ENCODE measurements at regions not wholly inside any gene's neighbourhood (a gene's known extent, or its start where the extent isn't known, plus 50 kb on each side); places are given as distances from the start of the nearest gene placed in this dataset.

- no peak for DNase-seq
Observed at GRCh38 chr1:9179463-9180110, 50.7 kb upstream of the GPR157 start.

- no peak for DNase-seq
Observed at GRCh38 chr1:9180111-9180819, 51.4 kb upstream of the GPR157 start.

GRCh38 chr1:9181176-9181906 is 52.4 kb upstream of the GPR157 start:
- DNase-seq = peak; percentile 58

DNA sequence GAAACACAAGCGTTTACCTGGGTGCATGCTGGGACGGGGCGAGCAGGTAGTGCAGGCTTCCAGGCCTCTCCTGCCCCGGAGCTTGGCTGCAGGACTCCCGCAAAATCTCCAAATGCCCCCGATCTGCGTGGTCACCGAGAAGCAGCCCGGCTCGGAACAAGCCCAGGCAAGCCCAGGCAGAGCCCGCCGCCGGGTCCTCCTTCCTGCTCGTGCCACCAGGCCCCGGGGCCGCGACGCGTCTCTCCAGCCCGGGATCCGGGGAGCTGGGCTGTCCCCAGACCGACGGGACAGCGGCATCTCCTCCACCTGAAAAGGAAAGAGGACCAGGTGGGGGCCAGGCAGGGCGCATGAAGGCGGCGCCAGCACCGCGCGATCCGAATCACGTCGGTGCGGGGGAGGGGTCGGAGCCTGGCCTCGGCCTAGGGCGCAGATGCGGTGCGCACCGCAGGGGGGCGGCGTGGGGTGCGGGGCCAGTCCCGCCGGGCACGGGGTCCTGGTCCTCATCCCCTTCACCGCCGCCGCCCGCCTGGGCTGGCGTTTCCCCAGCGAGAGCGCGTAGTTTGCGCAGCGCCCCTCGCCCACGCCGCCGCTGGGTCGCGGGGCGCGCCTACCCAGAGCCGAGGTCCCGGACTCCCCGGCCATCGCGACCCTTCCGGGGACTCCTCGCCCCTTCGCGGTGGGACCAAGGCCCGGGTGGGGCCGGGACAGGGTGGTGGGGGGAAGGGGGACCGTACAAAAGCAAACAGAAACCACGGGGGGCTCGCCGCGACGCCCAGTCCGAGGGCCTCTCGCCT is 52.4 kb upstream of the H6PD start:
- DNase-seq = peak; percentile 41

DNA sequence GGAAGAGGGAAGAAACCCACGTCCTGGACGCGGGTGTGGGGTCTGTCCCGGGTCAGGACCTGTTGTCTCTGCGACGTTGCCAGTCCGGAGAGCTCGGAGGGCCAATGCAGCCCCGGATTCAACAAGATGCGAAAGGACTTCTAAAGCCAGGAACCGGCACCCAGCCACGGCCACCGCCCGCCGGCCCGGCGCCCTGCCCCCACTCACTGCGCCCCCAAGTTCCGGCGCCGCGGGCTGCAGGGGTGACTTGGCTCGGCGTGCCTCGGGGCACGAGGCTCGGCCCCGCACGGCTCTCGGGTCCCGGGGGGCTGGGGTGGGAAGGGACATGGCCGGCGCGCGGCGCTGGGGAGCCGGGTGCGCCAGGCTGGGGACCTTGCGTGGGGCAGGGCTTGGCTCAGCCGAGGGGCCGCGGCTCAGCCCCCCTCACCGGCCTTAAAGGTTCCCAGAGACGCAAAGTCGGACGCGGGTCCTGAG is 51.8 kb upstream of the H6PD start:
- no peak for DNase-seq

DNA sequence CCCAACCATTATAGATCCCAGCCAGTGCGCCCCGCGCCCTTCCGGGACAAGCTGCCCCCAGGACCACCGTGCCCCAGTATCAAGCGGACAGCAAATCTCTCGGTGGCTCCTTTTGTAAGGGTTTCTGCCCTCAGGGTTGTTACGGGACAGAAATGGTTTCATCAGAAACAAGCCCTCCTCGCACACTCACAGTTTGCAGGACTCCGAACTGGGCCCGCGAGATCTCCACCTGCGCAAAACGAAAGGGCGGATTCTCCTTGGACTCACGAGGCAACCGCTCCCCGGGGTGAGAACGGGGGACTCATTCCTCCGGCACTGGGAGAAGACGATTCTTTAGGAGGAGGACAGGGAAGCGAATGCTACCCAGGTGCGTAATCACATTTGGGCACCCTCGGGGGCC is 51.1 kb upstream of the H6PD start:
- DNase-seq = no peak

GRCh38 chr1:9183898-9184297 is 50.7 kb upstream of the H6PD start:
- no peak for DNase-seq

GRCh38 chr1:9184749-9185148 is 49.8 kb upstream of the H6PD start:
- no peak for DNase-seq
